Osteoblast (primary cell): ENCODE measurements at regions not wholly inside any gene's neighbourhood (a gene's known extent, or its start where the extent isn't known, plus 50 kb on each side); places are given as distances from the start of the nearest gene placed in this dataset.

Source experiments
- DNase-seq: peaks from one replicate; pipeline ENCODE4 v3.0.0; 2011; ENCODE audit warnings: low spot score, mixed read lengths; ENCODE audit not compliant: insufficient read length; ENCODE audit errors: missing footprints
- H2AFZ ChIP-seq: 2 replicates; pipeline ENCODE4 v1.6.0; 2011; ENCODE audit warnings: mild to moderate bottlenecking, low read length
- H3K27ac ChIP-seq: 2 replicates; pipeline ENCODE4 v1.5.1; 2011; ENCODE audit warnings: mild to moderate bottlenecking, low read depth, low read length, moderate library complexity
- H3K27me3 ChIP-seq: 2 replicates; pipeline ENCODE4 v1.6.0; 2012; ENCODE audit warnings: mild to moderate bottlenecking, control low read depth, inconsistent platforms, low read length, moderate library complexity; ENCODE audit not compliant: insufficient read depth
- H3K36me3 ChIP-seq: 2 replicates; pipeline ENCODE4 v1.5.1; 2011; ENCODE audit warnings: mild to moderate bottlenecking, low read length, control low read depth, moderate library complexity; ENCODE audit not compliant: insufficient read depth
- H3K4me1 ChIP-seq: 2 replicates; pipeline ENCODE4 v1.5.1; 2011; ENCODE audit warnings: mild to moderate bottlenecking, low read length, control low read depth, moderate library complexity; ENCODE audit not compliant: insufficient read depth
- H3K4me2 ChIP-seq: 2 replicates; pipeline ENCODE4 v1.6.0; 2011; ENCODE audit warnings: mild to moderate bottlenecking, low read length; ENCODE audit not compliant: insufficient read depth
- H3K4me3 ChIP-seq: fragments of 200-600 bp; sonication (generic); 3 replicates; pipeline ENCODE4 v1.5.1; 2012; ENCODE audit warnings: mild to moderate bottlenecking, low read length, inconsistent platforms; ENCODE audit not compliant: insufficient read depth
- H3K79me2 ChIP-seq: 2 replicates; pipeline ENCODE4 v1.6.0; 2012; ENCODE audit warnings: mild to moderate bottlenecking, low read length, control low read depth, inconsistent platforms; ENCODE audit not compliant: insufficient read depth
- H3K9me3 ChIP-seq: 2 replicates; pipeline ENCODE4 v1.5.1; 2011; ENCODE audit warnings: low read depth, low read length, control low read depth
- H4K20me1 ChIP-seq: 2 replicates; pipeline ENCODE4 v1.6.0; 2012; ENCODE audit warnings: mild to moderate bottlenecking, low read length, control low read depth; ENCODE audit not compliant: insufficient read depth
- TF ChIP-seq, protein P1 (sequence below): IDR thresholded peaks from 2 replicates; pipeline ENCODE4 v1.5.1; 2011; ENCODE audit warnings: mild to moderate bottlenecking, low read depth, low read length, moderate library complexity; ENCODE audit errors: extremely low read depth

DNA sequence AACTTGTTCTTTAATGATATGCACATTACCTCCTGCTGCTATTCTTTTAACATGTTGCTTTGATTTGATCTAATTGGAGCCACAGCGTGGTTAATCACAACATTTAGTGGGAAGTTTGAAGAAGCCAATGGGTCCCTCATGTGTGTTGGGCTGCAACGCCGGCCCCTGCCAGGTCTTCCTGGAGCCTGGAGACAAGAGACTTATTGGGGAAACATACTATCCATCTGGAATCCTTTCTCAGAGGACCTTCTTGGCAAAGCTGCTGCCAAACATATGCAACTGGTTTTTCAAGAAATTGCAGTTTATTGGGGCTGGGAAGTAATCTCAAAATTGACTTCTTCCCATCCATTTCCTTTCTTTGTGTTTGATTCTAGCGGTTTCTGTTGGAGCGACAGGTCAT lies 396.3 kb upstream of the PROK2 start:
- no peaks in the 10 kb centered on the region for H3K36me3 ChIP-seq
- no peak overlapping the region for H2AFZ ChIP-seq
- no peak overlapping the region for H3K4me2 ChIP-seq
- H3K9me3 ChIP-seq: no peaks in the 10 kb centered on the region
- H4K20me1 ChIP-seq: no peaks in the 10 kb centered on the region
- H3K4me3 ChIP-seq: no peak overlapping the region
- H3K4me1 ChIP-seq: peaks cover 21% of the 10 kb centered on the region
- H3K27me3 ChIP-seq: no peaks in the 10 kb centered on the region
- DNase-seq: no peak
- no peaks in the 10 kb centered on the region for H3K79me2 ChIP-seq
- TF ChIP-seq, protein P1, sequence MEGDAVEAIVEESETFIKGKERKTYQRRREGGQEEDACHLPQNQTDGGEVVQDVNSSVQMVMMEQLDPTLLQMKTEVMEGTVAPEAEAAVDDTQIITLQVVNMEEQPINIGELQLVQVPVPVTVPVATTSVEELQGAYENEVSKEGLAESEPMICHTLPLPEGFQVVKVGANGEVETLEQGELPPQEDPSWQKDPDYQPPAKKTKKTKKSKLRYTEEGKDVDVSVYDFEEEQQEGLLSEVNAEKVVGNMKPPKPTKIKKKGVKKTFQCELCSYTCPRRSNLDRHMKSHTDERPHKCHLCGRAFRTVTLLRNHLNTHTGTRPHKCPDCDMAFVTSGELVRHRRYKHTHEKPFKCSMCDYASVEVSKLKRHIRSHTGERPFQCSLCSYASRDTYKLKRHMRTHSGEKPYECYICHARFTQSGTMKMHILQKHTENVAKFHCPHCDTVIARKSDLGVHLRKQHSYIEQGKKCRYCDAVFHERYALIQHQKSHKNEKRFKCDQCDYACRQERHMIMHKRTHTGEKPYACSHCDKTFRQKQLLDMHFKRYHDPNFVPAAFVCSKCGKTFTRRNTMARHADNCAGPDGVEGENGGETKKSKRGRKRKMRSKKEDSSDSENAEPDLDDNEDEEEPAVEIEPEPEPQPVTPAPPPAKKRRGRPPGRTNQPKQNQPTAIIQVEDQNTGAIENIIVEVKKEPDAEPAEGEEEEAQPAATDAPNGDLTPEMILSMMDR: no peak
- no peak overlapping the region for H3K27ac ChIP-seq

DNA sequence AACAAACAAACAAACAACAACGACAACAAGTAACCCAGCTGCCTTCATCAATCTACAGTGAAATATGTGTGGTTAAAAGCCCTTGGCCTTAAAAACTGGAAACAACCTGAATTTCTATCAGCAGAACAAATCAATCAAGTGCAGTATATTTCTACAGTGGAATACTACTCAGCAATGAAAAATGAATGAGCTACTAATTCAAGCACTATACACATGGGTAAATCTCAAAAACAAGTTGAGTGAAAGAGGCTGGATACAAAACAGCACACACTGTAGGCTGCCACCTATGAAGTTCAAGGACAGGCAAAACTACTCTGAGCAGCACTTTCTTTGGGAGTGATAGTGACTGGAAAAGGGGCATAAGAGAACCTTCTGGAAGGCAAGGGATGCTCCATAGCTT lies 395.5 kb upstream of the PROK2 start:
- Histone ChIP-seq H3K27me3 (no peaks in the 10 kb centered on the region), H2AFZ (no peak overlapping the region), H3K27ac (no peak overlapping the region), H3K4me2 (no peak overlapping the region), H3K4me1 (peaks cover 13% of the 10 kb centered on the region), H3K9me3 (no peaks in the 10 kb centered on the region), H3K79me2 (no peaks in the 10 kb centered on the region), H4K20me1 (no peaks in the 10 kb centered on the region), H3K4me3 (no peak overlapping the region), H3K36me3 (no peaks in the 10 kb centered on the region)
- DNase-seq: no peak
- TF ChIP-seq, protein P1: no peak

- no peak overlapping the region for H2AFZ ChIP-seq
- no peak overlapping the region for H3K4me2 ChIP-seq
- H3K79me2 ChIP-seq: no peaks in the 10 kb centered on the region
- no peak for DNase-seq
- TF ChIP-seq, protein P1: no peak
- no peak overlapping the region for H3K27ac ChIP-seq
- H3K4me1 ChIP-seq: peaks cover 16% of the 10 kb centered on the region
- H3K27me3 ChIP-seq: no peaks in the 10 kb centered on the region
- H3K36me3 ChIP-seq: no peaks in the 10 kb centered on the region
- H3K9me3 ChIP-seq: no peaks in the 10 kb centered on the region
- H4K20me1 ChIP-seq: no peaks in the 10 kb centered on the region
- H3K4me3 ChIP-seq: no peak overlapping the region
These were observed 394.1 kb upstream of the PROK2 start for GRCh38 chr3:72179107-72179464.

GRCh38 chr3:72178463-72179106 lies 393.6 kb upstream of the PROK2 start:
- DNase-seq: no peak
- no peaks in the 10 kb centered on the region for H3K9me3 ChIP-seq
- no peak overlapping the region for H3K27ac ChIP-seq
- no peak overlapping the region for H3K4me3 ChIP-seq
- no peaks in the 10 kb centered on the region for H3K27me3 ChIP-seq
- H3K79me2 ChIP-seq: no peaks in the 10 kb centered on the region
- H3K4me2 ChIP-seq: no peak overlapping the region
- H4K20me1 ChIP-seq: no peaks in the 10 kb centered on the region
- H3K36me3 ChIP-seq: no peaks in the 10 kb centered on the region
- H3K4me1 ChIP-seq: peaks cover 16% of the 10 kb centered on the region
- no peak overlapping the region for H2AFZ ChIP-seq
- TF ChIP-seq, protein P1: no peak
